ENCODE measurements at regions not wholly inside any gene's neighbourhood (a gene's known extent, or its start where the extent isn't known, plus 50 kb on each side); places are given as distances from the start of the nearest gene placed in this dataset.
A peak's percentile ranks its signal among the peaks of the same experiment; 100 is the strongest.

- no peak overlapping the region for H3K4me3 ChIP-seq (ENCODE audit: low read depth, low read length)
- peak; percentile 11 for DNase-seq (ENCODE audit: low read depth)
- TF ChIP-seq POLR2A (IDR thresholded peaks at IDR 0.05; ENCODE audit: extremely low read depth, insufficient read length) (no peak), CTCF (IDR thresholded peaks at IDR 0.05; ENCODE audit: low read depth, low read length) (no peak), MAX (IDR thresholded peaks at IDR 0.05; ENCODE audit: low read depth, low read length) (no peak), MYC (IDR thresholded peaks at IDR 0.05; ENCODE audit: low read depth, low read length) (no peak)
Measured at GRCh38 chr21:35333831-35334618, 284.9 kb upstream of the RUNX1 start.

- no peak for DNase-seq (ENCODE audit: low read depth)
- no peak for TF ChIP-seq MAX (IDR thresholded peaks at IDR 0.05; ENCODE audit: low read depth, low read length)
- no peak for TF ChIP-seq MYC (IDR thresholded peaks at IDR 0.05; ENCODE audit: low read depth, low read length)
- TF ChIP-seq POLR2A (IDR thresholded peaks at IDR 0.05; ENCODE audit: extremely low read depth, insufficient read length) = no peak
- TF ChIP-seq CTCF (IDR thresholded peaks at IDR 0.05; ENCODE audit: low read depth, low read length) = no peak
Measured at GRCh38 chr21:35332841-35333426, 283.8 kb upstream of the RUNX1 start.

GRCh38 chr21:35329940-35330660 is 281.0 kb upstream of the RUNX1 start:
- no peak for DNase-seq (ENCODE audit: low read depth)
- no peak for TF ChIP-seq CTCF (IDR thresholded peaks at IDR 0.05; ENCODE audit: low read depth, low read length)
- no peak for TF ChIP-seq MYC (IDR thresholded peaks at IDR 0.05; ENCODE audit: low read depth, low read length)
- no peak for TF ChIP-seq POLR2A (IDR thresholded peaks at IDR 0.05; ENCODE audit: extremely low read depth, insufficient read length)
- TF ChIP-seq MAX (IDR thresholded peaks at IDR 0.05; ENCODE audit: low read depth, low read length) = no peak
- H3K4me3 ChIP-seq (ENCODE audit: low read depth, low read length) = no peak overlapping the region

More at GRCh38 chr21:35332841-35333426, 283.8 kb upstream of the RUNX1 start:
- no peak overlapping the region for H3K4me3 ChIP-seq (ENCODE audit: low read depth, low read length)

GRCh38 chr21:35328856-35329455 is 279.9 kb upstream of the RUNX1 start:
- no peak overlapping the region for H3K4me3 ChIP-seq (ENCODE audit: low read depth, low read length)
- TF ChIP-seq MAX (IDR thresholded peaks at IDR 0.05; ENCODE audit: low read depth, low read length) (no peak), POLR2A (IDR thresholded peaks at IDR 0.05; ENCODE audit: extremely low read depth, insufficient read length) (no peak), CTCF (IDR thresholded peaks at IDR 0.05; ENCODE audit: low read depth, low read length) (no peak), MYC (IDR thresholded peaks at IDR 0.05; ENCODE audit: low read depth, low read length) (no peak)
- no peak for DNase-seq (ENCODE audit: low read depth)

- no peak overlapping the region for H3K4me3 ChIP-seq (ENCODE audit: low read depth, low read length)
- TF ChIP-seq POLR2A (IDR thresholded peaks at IDR 0.05; ENCODE audit: extremely low read depth, insufficient read length) = no peak
- TF ChIP-seq MAX (IDR thresholded peaks at IDR 0.05; ENCODE audit: low read depth, low read length) = no peak
- TF ChIP-seq MYC (IDR thresholded peaks at IDR 0.05; ENCODE audit: low read depth, low read length) = no peak
- DNase-seq (ENCODE audit: low read depth) = no peak
Measured at GRCh38 chr21:35326677-35327076, 277.6 kb upstream of the RUNX1 start.
